GM21367 (cell line): ENCODE measurements at regions not wholly inside any gene's neighbourhood (a gene's known extent, or its start where the extent isn't known, plus 50 kb on each side); places are given as distances from the start of the nearest gene placed in this dataset.
"Not testable (repeated sequence)": the region's sequence is repeated elsewhere in the genome, so short reads cannot be mapped to it uniquely, and the experiment has no call there.

ENCODE experiments used
- ATAC-seq: cut with Tn5 transposase; IDR thresholded peaks from one replicate; pipeline ENCODE4 v1.9.1; 2021; ENCODE audit not compliant: unreplicated experiment

DNA sequence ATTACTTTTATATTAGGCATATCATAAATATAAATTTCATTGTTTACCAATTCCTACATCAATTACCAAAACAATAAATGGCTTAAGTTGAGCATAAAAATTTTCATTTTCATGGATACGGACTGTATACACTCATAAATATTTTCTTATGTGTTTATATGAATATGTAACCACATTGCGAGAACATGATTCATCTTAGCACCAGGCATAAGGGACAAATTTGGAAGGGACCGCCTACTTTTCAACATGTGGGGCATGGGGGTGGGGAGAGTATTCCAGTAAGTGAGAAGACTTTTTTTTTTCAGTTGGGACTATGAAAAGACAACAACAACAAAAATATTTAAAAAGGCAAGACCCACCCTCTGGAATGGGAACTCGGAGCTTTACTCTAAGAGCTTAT is 296.1 kb downstream of the RAB38 start:
- no peak for ATAC-seq

DNA sequence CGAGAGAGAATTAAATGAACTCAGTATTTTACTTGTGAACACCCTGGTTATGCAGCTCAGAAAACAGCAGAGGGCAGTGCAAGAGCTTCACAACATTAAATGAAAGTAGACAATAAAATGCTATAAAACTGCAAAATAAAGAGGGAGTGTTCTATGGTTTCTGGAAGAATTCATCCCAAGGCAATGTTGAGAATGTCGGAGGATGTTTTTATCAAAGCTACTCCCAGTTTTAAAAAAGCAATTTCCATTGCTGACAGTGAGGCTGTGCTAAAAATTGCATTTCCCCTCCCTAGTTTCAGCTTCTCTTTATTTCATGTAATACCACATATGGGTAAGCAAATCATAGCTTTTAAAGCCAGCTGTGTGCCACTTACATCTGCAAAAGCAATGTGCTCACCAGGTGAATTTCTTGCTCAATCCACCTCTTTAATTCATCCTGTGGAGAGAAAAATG is 296.8 kb downstream of the RAB38 start:
- ATAC-seq = no peak

DNA sequence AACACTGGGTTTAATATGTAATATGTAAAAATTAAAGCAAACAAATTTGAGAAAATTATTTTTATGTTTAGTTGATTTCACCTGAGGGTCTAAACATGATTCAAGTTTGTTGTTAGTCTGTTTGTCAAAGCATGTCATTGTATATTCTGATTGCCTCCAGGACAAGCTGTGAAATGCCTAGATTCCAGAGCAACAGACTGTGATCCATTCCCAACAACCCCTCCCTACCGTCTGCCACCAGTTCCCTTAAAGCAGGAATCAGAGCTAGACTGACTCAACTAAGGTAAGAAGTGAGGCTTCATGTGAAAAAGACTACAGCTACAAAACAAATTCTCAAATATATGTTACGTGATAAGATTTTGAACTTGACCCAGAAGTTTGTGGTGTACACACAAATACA is 304.2 kb downstream of the RAB38 start:
- ATAC-seq = no peak

DNA sequence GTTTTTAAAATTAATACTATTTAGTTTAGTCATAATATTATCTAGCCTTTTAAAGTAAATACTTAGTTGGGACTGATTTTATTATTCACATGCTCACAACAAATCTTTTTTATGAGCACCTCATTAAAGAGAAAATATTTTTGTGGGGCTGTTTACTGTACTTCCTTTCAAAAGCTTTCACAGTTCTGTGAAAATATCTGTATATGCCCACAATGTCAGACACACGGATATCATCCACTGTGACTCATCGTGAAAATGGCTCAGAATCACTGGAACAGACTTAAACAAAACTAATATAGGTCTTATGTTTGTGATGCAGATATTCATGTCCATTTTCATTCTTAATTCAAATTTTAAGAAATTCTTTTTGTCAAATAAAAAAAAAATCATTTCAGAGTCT is 305.2 kb downstream of the RAB38 start:
- no peak for ATAC-seq

DNA sequence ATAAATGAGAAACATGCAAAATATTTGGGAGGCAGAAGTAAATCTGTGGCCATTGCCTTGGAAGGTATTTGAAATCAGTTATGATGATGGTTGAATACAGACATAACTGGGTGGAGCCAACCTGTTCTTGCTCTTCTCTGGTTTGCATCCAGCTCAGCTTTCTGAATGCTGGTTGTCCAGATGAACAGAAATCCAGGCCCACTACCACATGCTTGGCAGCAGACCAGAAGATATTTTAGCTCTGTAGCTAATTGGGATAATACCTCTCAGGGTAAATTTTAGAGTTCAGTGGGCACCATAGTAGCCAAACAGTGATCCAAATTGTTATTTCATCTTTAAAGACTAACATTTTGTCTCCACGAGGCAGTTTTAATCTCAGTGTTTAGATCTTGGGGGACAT is 308.3 kb downstream of the RAB38 start:
- no peak for ATAC-seq

DNA sequence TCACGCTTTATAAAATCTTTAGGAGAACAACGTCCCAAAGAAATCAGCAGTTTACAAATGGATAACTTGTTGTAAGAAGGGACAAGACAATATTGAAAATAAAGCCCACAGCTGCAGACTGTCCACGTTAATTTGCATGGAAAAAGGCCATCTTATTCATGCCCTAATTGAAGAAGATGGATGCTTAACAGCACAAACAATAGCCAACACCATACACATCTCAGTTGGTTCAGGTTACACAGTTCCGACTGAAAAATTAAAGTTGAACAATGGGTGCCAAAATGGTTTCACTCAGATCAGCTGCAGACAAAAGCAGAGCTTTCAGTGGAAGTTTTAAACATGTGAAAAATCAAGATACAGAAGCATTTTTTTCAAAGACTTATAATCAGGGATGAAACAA is 314.2 kb downstream of the RAB38 start:
- no peak for ATAC-seq

DNA sequence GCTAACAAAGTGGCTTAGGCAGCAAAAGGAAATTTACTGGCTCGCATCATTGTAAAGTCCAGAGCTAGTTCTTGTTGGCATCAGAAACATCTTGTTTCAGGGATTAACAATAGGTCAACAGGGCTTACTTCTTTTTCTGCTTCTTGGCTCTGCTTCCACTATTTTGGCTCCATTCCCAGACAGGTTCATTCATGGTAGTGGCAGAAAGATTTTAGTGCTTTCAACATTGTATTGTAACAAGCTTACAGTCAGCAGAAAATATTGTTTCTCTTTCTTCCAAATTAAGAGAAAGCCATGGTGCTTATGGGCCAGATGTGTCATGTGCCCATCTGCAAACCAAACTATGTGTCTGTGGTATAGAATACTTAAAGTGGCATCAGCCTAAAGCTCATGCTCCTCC is 315.6 kb downstream of the RAB38 start:
- no peak for ATAC-seq

DNA sequence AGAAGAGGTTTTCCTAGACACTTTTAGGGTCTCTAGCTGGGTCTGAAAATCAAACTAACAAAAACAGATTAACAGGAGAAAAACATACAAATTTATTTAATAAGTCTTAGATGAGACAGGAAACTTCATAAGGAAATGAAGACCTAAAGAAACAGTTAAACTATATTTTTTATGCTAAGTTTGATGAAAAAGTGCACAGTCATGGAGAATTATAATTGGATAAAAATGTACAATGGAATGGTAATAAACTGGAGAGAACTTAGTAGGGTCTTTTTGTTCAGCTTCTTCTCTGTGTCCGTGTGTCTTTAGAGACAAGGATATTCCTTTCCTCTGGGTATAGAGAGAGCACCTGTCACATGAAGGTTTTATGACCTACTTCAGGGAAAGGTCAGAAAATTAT is 323.4 kb downstream of the RAB38 start:
- no peak for ATAC-seq

DNA sequence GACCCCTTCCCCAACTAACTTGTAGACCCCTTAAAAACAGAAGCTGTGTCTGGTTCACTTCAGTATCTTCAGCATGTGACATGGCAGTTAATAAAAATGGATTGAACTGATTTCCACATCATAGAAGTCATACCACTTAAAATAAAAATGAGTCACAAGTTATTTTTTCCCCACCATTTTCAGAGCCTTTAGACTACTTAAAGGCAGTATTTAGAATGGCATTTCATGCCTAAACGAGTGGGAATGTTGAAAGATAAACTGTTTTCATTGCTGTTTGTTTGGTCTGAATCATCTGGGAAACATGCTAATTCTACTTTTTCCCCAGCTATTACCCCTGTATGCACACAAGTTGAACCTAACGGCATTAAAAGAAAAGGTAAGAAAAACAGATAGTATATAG is 324.0 kb downstream of the RAB38 start:
- ATAC-seq = no peak

DNA sequence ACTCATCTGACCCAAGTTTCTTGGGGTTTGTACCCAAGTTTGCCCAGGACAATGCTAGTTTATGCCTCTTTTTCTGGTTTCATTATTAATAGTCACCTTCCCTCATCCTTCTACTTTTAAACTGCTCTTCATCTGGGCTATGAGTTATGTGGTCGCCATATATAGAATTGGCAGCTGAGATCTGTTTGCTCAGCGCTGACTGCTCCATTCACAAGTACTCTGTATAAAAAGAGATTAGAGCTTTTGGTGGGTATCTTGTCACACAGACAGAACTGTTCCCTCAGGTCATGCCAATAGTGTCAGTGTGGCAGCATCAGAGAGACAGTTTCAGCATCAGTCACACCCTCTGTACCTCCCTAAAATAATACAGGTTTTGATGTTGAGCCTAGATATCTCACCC is 326.0 kb downstream of the RAB38 start:
- no peak for ATAC-seq

DNA sequence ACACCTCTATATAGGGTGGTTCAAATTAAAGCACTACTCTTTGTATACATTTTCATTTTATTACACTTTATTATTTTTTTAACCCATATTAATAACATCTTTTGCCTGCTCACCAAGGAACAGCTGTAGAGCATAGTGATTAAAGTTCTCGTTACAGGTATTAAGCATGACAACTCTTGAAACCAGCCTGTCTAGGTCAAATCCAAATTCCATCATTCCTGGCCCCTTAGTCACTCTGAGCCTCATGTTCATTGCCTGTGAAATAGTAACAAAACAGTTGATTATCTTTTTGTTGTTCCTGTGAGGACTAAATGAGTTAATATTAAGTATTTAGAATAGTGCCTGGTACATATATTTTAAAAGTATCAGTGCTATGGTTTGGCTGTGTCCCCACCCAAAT is 334.5 kb downstream of the RAB38 start:
- no peak for ATAC-seq

DNA sequence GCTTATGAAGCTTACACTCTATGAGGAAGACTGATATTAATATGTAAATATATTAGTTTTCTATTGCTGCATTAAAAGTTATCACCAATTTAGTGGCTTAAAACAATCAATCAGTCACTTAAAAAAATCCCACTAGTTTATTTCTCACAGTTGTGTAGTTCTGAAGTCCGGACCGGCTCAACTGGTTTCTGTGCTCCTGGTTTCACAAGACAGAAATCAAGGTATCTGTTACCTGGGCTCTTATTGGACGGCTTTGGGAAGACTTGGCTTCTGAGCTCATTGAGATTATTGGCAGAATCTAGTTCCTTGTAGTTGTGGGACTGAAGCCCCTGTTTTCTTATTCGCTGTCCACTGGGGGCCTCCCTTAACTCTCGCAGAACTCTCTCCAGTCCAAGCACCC is 343.0 kb downstream of the RAB38 start:
- no peak for ATAC-seq

DNA sequence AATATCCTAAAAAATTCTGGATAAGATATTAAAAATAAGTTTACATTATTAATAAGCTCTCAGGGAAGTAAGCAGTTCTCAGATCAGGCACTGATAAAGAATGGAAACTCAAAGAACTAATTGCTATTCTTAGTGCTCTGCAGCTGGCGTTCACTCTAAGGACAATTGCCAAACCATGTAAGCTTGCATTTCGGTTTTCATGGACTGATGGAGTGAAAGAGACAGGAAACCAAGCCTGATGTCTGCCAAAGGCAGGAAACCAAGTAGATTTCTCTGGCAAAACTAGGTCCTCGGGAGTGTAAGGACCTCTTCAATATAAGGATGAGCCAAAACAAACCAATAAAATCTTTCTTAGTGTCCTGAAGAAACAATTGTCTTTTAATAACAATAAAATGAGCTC is 355.2 kb downstream of the RAB38 start:
- no peak for ATAC-seq

DNA sequence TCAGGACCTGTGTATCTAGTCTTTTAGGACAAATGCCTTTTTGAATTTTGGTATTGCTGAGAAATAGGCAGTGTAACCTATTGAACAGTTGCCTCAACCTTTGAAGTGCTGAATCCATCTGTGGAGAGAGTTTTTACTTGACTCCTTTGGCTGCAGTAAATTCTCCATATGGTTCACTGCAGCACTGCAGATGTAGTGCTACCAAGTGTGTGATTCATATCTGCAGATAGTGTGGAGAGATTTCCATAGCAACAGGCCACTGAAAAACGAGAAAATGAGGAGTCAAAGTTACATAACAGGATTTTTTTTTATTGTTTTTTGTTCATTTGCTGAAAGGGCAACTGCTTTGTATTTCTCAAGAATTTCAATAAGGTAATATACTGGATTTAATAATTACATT is 356.1 kb downstream of the RAB38 start:
- no peak for ATAC-seq

DNA sequence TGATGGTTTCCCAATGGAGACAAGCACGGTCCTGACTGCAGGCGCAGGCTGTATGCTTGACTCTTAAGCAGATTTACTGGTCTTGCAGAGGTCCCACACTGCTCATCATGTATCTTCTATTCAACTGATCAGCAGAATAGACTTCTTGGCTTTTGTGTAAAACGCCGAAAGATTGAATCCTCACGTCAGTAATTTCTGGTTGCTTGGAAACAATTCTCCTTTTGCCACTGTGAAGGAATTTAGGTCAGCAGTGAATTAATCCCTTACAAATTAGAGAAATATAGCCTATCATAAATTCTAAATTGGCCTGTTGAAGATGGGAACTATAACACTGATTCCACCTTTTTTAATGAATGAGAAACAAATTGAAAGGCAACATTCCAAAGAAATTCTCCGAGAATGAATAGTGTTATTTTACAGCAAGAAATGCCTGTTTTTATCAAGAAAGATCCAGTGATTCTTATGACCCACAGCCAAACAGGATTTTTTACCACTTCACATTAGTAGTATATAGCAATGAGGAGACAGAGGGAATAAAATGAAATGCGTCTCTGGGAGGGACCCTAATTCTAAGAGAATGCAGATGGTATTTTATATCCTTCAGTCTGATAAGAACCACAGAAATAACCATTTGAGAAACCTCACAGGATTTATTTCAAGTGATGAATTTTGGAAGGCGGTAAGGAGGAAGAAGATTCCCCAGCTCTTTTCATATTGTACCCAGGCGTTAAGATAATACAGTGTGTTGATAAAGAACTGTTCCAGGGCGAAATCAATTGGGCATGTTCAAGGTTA is 362.5 kb downstream of the RAB38 start:
- no peak for ATAC-seq

DNA sequence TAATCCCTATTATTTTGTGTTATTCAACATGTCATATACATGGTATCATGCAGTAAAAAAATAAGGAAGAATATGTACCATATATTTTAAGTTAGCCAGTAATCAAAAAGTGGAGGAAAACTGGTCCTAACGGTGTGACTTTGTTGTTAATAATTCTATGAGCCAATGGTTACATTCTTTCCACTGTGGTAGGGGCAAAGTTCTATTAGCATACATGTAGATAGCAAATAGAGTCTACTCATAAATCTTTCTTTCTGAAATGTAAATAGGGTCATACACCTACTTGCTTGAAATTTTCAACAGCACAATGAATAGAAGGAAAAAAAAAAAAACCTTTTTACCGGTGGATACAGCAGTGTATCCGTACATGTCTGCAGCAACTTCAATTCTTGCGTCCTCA is 364.8 kb downstream of the RAB38 start:
- no peak for ATAC-seq

DNA sequence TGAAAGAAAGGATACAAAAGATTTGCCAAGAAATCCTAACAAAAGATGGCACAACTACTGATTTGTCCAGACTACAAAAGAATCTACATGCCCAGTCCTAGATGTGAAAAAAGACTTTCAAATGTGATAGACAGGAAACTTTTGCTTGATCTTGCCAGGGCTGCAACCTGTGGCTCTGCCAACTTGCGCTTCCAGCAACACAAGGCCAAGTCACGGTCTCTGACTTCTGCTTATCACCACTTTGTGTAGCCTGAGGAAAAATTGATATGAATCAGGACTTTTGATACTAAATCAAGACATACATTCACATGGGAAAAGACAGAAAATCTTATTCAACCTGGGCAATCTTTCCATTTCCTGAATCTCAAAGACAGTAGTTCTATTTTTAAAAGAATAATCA is 366.0 kb downstream of the RAB38 start:
- ATAC-seq = no peak

DNA sequence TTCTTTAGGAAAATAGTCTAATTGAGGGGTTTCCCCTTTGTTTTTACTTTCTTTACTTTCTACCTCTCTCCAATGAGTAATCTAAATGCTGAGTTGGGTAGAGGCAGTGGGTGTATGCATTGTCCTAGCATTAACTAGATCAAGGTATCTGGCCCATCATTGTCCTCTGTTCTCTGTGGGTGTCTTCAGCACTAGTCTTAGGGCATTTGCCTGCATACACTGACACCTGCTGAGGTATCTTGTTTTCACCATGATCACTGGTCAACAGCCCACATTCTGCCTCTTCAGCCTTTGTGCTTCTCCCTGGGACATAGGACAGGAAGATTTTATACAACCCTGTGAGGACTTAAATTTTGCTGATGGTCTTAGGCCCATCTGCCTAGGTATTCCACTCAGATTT is 371.1 kb downstream of the RAB38 start:
- ATAC-seq = no peak

DNA sequence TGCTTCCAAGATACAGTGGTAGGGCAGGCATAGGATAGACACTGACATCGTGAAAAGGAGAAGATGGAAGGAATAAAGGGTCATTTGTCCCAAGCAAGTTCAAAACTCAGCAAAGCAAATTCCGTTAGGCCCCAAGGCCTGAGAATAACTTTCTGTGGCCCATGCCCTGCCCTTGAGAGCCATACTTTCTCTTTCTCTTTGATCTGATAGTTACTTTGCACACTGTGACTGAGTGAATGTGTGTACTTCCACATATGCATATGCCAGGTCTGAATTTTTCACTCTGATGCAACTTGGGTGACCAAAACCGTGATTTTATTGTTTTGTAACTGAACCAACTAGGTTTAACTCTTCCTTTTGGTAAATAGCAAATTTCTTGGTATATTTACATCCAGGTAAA is 371.5 kb downstream of the RAB38 start:
- no peak for ATAC-seq

DNA sequence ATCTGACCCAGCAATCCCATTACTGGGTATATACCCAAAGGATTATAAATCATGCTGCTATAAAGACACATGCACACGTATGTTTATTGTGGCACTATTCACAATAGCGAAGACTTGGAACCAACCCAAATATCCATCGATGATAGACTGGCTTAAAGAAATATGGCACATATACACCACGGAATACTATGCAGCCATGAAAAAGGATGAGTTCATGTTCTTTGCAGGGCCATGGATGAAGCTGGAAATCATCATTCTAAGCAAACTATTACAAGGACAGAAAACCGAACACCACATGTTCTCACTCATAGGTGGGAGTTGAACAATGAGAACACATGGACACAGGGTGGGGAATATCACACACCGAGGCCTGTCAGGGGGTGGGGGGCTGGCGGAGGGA is 390.4 kb downstream of the RAB38 start:
- not testable (repeated sequence) for ATAC-seq

DNA sequence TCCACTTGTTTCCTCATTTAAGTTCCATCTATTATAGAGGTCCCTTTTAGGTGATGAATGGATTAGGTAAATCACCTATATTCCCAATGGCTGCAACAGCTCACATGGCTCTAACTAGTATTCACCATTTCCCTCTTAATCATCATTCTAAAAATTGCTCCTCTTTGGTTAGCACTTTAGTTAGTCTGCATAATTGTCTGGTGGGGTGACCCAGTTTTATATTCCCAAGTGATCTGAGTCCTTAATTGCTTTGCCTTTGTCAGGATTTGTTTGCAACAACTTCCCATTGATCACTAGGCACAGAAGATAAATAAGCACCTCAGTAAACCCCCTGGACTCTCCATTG is 395.2 kb downstream of the RAB38 start:
- no peak for ATAC-seq

DNA sequence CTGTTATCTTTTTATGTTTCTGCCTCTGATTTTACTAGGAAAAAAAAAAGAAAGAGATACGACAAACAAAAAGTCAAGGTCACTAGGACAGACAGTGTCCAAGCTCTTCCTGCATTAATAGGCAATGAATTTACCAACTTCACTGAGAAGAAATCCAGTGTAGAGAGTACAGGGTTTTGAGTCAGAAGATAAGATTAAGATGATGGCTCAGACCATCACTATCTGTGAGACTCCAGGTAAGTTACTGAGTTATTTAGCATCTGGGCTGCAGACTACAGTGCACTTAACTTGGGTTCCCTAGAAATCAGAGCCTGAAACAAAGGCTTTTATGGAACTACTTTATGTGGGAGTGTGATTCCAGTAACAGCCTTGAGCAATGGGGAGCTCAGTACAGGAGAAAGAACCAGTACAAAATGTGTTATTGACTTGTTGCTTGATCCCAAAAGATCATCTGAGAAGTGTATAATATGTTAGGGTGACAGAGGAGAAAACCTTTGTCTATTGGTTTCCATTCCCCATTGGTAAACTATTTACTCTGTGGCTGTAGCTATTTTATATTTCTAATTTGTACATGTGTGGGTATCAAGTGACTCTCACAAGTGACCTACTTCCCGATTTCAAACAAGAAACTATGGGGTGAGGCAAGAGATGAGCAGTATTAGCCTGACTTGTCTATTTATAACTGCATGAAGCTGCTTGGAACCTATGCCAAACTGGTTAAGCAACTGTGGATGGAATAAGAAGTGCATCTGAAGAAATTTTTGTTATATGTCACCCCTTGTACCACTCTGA is 395.8 kb downstream of the RAB38 start:
- no peak for ATAC-seq

DNA sequence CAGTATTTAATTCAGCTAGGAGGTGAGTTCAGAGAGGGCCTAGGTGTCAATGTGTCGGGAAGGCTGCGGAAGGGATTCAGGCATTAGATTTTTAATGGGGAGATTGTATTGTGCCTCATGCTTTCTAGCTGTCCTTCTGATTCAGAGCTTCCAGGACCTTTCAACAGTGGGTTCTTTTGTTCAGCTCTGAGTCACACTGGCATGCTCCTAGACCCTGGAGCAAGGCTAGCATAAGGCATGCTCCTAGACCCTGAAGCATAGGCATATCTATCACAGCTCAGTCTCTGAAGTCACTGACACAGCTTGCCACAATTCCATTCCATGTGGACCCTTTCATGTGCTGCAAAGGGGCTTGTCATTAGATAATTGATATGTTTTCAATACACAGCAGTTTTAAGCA is 396.9 kb downstream of the RAB38 start:
- no peak for ATAC-seq
